Mesothelial cell of epicardium (in vitro differentiated cells): ENCODE measurements at regions not wholly inside any gene's neighbourhood (a gene's known extent, or its start where the extent isn't known, plus 50 kb on each side); places are given as distances from the start of the nearest gene placed in this dataset.

Source experiments
- DNase-seq, 2 experiments: peaks; one replicate each; pipeline ENCODE4 v3.0.0; 2021; ENCODE audit warnings: low spot score in 2 of 2; ENCODE audit not compliant: unreplicated experiment in 2 of 2
- H3K27ac Mint-ChIP-seq: 2 replicates; pipeline ENCODE4 v1.8.0; 2021; ENCODE audit warnings: mixed read lengths
- H3K27me3 Mint-ChIP-seq: 2 replicates; pipeline ENCODE4 v1.8.0; 2021; ENCODE audit warnings: low read depth, mixed read lengths
- H3K36me3 Mint-ChIP-seq: 2 replicates; pipeline ENCODE4 v1.8.0; 2021; ENCODE audit warnings: mixed read lengths
- H3K4me1 Mint-ChIP-seq: 2 replicates; pipeline ENCODE4 v1.8.0; 2021; ENCODE audit warnings: mixed read lengths
- H3K4me3 Mint-ChIP-seq: 2 replicates; pipeline ENCODE4 v1.8.0; 2021; ENCODE audit warnings: mild to moderate bottlenecking, moderate library complexity, mixed read lengths
- H3K9me3 Mint-ChIP-seq: 2 replicates; pipeline ENCODE4 v1.8.0; 2021; ENCODE audit warnings: mixed read lengths
- CTCF ChIP-seq: fragments of 200-600 bp; sonication (generic); IDR thresholded peaks from one replicate; pipeline ENCODE4 v1.5.0; 2021; ENCODE audit warnings: antibody characterized with exemption; ENCODE audit not compliant: unreplicated experiment

- H3K4me3 Mint-ChIP-seq: no peak overlapping the region
- H3K36me3 Mint-ChIP-seq: no peaks in the 10 kb centered on the region
- TF ChIP-seq CTCF: no peak
- H3K27ac Mint-ChIP-seq: no peak overlapping the region
- no peak for DNase-seq
- H3K27me3 Mint-ChIP-seq: no peaks in the 10 kb centered on the region
- H3K4me1 Mint-ChIP-seq: peaks cover 8% of the 10 kb centered on the region
- peaks cover 4% of the 10 kb centered on the region for H3K9me3 Mint-ChIP-seq
Observed at GRCh38 chr15:95410757-95411156, 919.7 kb upstream of the NR2F2 start.

DNA sequence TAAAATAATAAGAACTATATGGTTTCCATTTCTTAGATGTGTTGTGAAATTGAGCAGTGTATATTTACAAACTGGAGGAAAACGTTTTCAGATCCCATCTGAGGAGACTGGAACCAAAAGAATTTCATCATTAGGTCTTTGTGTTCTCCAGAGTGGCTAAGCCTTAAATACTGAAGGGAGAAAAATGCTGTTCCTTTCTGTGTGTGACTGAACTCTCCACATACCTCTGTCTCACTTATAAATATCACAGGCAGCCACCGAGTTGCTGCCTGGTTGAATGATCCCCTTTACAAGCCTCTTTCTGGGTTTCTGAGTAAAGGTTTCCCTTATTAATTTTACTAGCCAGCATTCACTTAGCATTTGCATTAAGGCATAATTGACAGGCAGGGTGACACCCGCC, 913.9 kb upstream of the NR2F2 start:
- H3K27me3 Mint-ChIP-seq: no peaks in the 10 kb centered on the region
- no peak for TF ChIP-seq CTCF
- peaks cover 14% of the 10 kb centered on the region for H3K9me3 Mint-ChIP-seq
- DNase-seq: no peak
- H3K36me3 Mint-ChIP-seq: peaks cover 3% of the 10 kb centered on the region
- no peak overlapping the region for H3K27ac Mint-ChIP-seq
- H3K4me1 Mint-ChIP-seq: peaks cover 10% of the 10 kb centered on the region
- H3K4me3 Mint-ChIP-seq: no peak overlapping the region

DNA sequence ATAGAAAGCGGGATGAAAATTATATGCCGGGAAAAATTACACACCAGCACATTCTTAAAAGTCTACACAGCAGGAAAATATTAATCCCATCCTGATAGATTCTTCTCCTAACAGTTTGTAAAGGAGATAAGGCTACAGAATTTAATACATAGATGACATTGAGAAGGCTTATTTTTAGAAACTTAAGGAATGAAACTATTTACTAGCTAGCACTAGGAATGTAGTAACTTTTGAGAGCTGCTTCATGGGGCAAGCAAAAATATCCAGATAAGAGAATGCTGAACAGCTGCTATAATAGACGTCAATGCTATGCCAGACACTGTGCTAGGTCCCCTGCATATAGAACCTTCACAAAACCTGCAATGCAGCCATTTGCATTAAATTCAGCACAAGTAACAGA, 912.7 kb upstream of the NR2F2 start:
- Mint-ChIP-seq H3K27ac (no peak overlapping the region), H3K4me3 (no peak overlapping the region), H3K36me3 (peaks cover 9% of the 10 kb centered on the region), H3K27me3 (no peaks in the 10 kb centered on the region), H3K4me1 (peaks cover 10% of the 10 kb centered on the region), H3K9me3 (peaks cover 26% of the 10 kb centered on the region)
- TF ChIP-seq CTCF: no peak
- DNase-seq: no peak

DNA sequence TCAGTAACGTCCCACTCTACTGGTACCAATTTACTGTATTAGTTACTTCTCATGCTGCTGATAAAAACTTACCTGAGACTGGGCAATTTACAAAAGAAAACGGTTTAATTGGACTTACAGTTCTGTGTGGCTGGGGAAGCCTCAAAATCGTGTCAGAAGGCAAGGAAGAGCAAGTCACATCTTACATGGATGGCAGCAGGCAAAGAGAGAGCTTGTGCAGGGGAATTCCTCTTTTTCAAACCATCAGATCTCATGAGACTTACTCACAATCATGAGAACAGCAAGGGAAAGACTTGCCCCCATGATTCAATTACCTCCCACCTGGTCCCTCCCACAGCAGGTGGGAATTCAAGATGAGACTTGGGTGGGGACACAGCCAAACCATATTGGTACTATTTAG, 908.2 kb upstream of the NR2F2 start:
- TF ChIP-seq CTCF: no peak
- Mint-ChIP-seq H3K9me3 (peaks cover 42% of the 10 kb centered on the region), H3K4me3 (no peak overlapping the region), H3K4me1 (peaks cover 4% of the 10 kb centered on the region), H3K36me3 (peaks cover 13% of the 10 kb centered on the region), H3K27ac (no peak overlapping the region), H3K27me3 (no peaks in the 10 kb centered on the region)
- DNase-seq: no peak

- Mint-ChIP-seq H3K4me1 (no peaks in the 10 kb centered on the region), H3K9me3 (peaks cover 35% of the 10 kb centered on the region), H3K27me3 (no peaks in the 10 kb centered on the region), H3K27ac (no peak overlapping the region), H3K4me3 (no peak overlapping the region), H3K36me3 (peaks cover 12% of the 10 kb centered on the region)
- DNase-seq: no peak
- TF ChIP-seq CTCF: no peak
Observed at GRCh38 chr15:95425859-95426258, 904.6 kb upstream of the NR2F2 start.

DNA sequence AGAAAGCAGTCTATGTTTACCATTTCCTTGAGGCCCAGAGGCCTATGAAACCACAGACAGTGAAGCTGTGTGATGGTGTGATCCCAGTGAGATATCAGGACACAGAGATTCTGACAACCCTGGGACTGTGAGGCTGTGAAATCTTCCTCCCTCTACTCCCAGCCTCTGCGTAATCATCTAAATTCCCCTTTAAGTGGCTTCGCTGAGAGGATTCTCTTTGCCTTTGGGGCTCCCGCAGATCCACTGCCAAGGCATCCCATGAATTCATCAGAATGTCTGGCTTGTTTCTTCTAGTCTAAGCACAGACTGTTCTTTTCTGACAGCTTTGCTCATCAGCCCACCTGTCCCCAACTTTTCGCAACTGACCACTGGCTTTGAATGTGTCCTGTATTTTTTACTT, 901.2 kb upstream of the NR2F2 start:
- DNase-seq: no peak
- H3K27ac Mint-ChIP-seq: no peak overlapping the region
- H3K4me1 Mint-ChIP-seq: no peaks in the 10 kb centered on the region
- H3K9me3 Mint-ChIP-seq: peaks cover 6% of the 10 kb centered on the region
- H3K27me3 Mint-ChIP-seq: no peaks in the 10 kb centered on the region
- H3K36me3 Mint-ChIP-seq: peaks cover 2% of the 10 kb centered on the region
- TF ChIP-seq CTCF: no peak
- no peak overlapping the region for H3K4me3 Mint-ChIP-seq
